Muscle layer of duodenum (tissue), 2 donors: ENCODE measurements at regions not wholly inside any gene's neighbourhood (a gene's known extent, or its start where the extent isn't known, plus 50 kb on each side); places are given as distances from the start of the nearest gene placed in this dataset.

Experiments
- H3K27ac ChIP-seq: one replicate; pipeline ENCODE4 v1.7.0; 2013; ENCODE audit warnings: mild to moderate bottlenecking, low read length
- H3K27me3 ChIP-seq: one replicate; pipeline ENCODE4 v1.7.0; 2013; ENCODE audit warnings: low read depth, mild to moderate bottlenecking, control low read depth, low read length
- H3K36me3 ChIP-seq, 2 donors: one replicate each; pipeline ENCODE4 v1.7.0; 2013; ENCODE audit warnings: low read length in 2 of 2, control low read depth in 1 of 2, mild to moderate bottlenecking in 1 of 2; ENCODE audit not compliant: insufficient read depth in 2 of 2, control insufficient read depth in 1 of 2
- H3K4me1 ChIP-seq, 2 donors: one replicate each; pipeline ENCODE4 v1.7.0; 2013; ENCODE audit warnings: low read length in 2 of 2, mild to moderate bottlenecking in 2 of 2, control low read depth in 1 of 2, moderate library complexity in 1 of 2; ENCODE audit not compliant: insufficient read depth in 2 of 2, control insufficient read depth in 1 of 2
- H3K4me3 ChIP-seq, 2 donors: one replicate each; pipeline ENCODE4 v1.7.0; 2013; ENCODE audit warnings: low read length in 2 of 2, low read depth in 1 of 2, mild to moderate bottlenecking in 1 of 2
- H3K9me3 ChIP-seq, 2 donors: one replicate each; pipeline ENCODE4 v1.7.0; 2013; ENCODE audit warnings: low read length in 2 of 2, control low read depth in 1 of 2, mild to moderate bottlenecking in 1 of 2; ENCODE audit not compliant: control insufficient read depth in 1 of 2
- donor health status: healthy.

GRCh38 chr19:31611046-31611877 is 262.0 kb upstream of the TSHZ3 start:
- Histone ChIP-seq H3K36me3 (no peaks in the 10 kb centered on the region), H3K4me3 (no peak overlapping the region), H3K27ac (no peak overlapping the region), H3K4me1 (no peaks in the 10 kb centered on the region), H3K9me3 (no peaks in the 10 kb centered on the region), H3K27me3 (no peaks in the 10 kb centered on the region)

GRCh38 chr19:31612873-31613272 is 263.6 kb upstream of the TSHZ3 start:
- Histone ChIP-seq H3K36me3 (no peaks in the 10 kb centered on the region), H3K4me3 (no peak overlapping the region), H3K4me1 (no peaks in the 10 kb centered on the region), H3K27ac (no peak overlapping the region), H3K9me3 (no peaks in the 10 kb centered on the region), H3K27me3 (no peaks in the 10 kb centered on the region)

GRCh38 chr19:31613683-31614219 is 264.5 kb upstream of the TSHZ3 start:
- Histone ChIP-seq H3K4me1 (no peaks in the 10 kb centered on the region), H3K27me3 (no peaks in the 10 kb centered on the region), H3K4me3 (no peak overlapping the region), H3K27ac (no peak overlapping the region), H3K36me3 (no peaks in the 10 kb centered on the region), H3K9me3 (no peaks in the 10 kb centered on the region)

GRCh38 chr19:31616031-31616430 is 266.8 kb upstream of the TSHZ3 start:
- Histone ChIP-seq H3K9me3 (no peaks in the 10 kb centered on the region), H3K4me3 (no peak overlapping the region), H3K27me3 (no peaks in the 10 kb centered on the region), H3K27ac (no peak overlapping the region), H3K4me1 (no peaks in the 10 kb centered on the region), H3K36me3 (no peaks in the 10 kb centered on the region)

GRCh38 chr19:31617010-31617585 is 267.9 kb upstream of the TSHZ3 start:
- Histone ChIP-seq H3K9me3 (peaks cover 0 to 3% of the 10 kb centered on the region in 2 donors), H3K4me1 (no peaks in the 10 kb centered on the region), H3K27me3 (no peaks in the 10 kb centered on the region), H3K4me3 (no peak overlapping the region), H3K36me3 (no peaks in the 10 kb centered on the region), H3K27ac (no peak overlapping the region)

- H3K4me3 ChIP-seq: no peak overlapping the region
- no peaks in the 10 kb centered on the region for H3K36me3 ChIP-seq
- peaks cover 0 to 7% of the 10 kb centered on the region in 2 donors for H3K9me3 ChIP-seq
- H3K27me3 ChIP-seq: no peaks in the 10 kb centered on the region
- no peaks in the 10 kb centered on the region for H3K4me1 ChIP-seq
- H3K27ac ChIP-seq: no peak overlapping the region
Observed at GRCh38 chr19:31625056-31625455, 275.8 kb upstream of the TSHZ3 start.

- H3K36me3 ChIP-seq: no peaks in the 10 kb centered on the region
- H3K27ac ChIP-seq: no peak overlapping the region
- H3K27me3 ChIP-seq: no peaks in the 10 kb centered on the region
- no peak overlapping the region for H3K4me3 ChIP-seq
- no peaks in the 10 kb centered on the region for H3K4me1 ChIP-seq
- peaks cover 0 to 7% of the 10 kb centered on the region in 2 donors for H3K9me3 ChIP-seq
Observed at GRCh38 chr19:31625575-31625974, 276.3 kb upstream of the TSHZ3 start.

GRCh38 chr19:31626941-31627340 is 277.7 kb upstream of the TSHZ3 start:
- H3K9me3 ChIP-seq: peaks cover 0 to 4% of the 10 kb centered on the region in 2 donors

GRCh38 chr19:31627620-31628365 is 278.6 kb upstream of the TSHZ3 start:
- H3K27me3 ChIP-seq: no peaks in the 10 kb centered on the region
- no peaks in the 10 kb centered on the region for H3K36me3 ChIP-seq
- H3K4me3 ChIP-seq: no peak overlapping the region
- peaks cover 0 to 3% of the 10 kb centered on the region in 2 donors for H3K9me3 ChIP-seq
- no peak overlapping the region for H3K27ac ChIP-seq
- no peaks in the 10 kb centered on the region for H3K4me1 ChIP-seq

More at GRCh38 chr19:31626941-31627340, 277.7 kb upstream of the TSHZ3 start:
- Histone ChIP-seq H3K4me1 (no peaks in the 10 kb centered on the region), H3K27me3 (no peaks in the 10 kb centered on the region), H3K4me3 (no peak overlapping the region), H3K36me3 (no peaks in the 10 kb centered on the region), H3K27ac (no peak overlapping the region)

GRCh38 chr19:31629579-31630363 is 280.5 kb upstream of the TSHZ3 start:
- H3K36me3 ChIP-seq: no peaks in the 10 kb centered on the region

More at GRCh38 chr19:31629579-31630363, 280.5 kb upstream of the TSHZ3 start:
- H3K4me1 ChIP-seq: no peaks in the 10 kb centered on the region
- no peak overlapping the region for H3K4me3 ChIP-seq
- no peaks in the 10 kb centered on the region for H3K27me3 ChIP-seq
- H3K27ac ChIP-seq: no peak overlapping the region
- no peaks in the 10 kb centered on the region for H3K9me3 ChIP-seq
